HCT116 (cell line): ENCODE measurements at regions not wholly inside any gene's neighbourhood (a gene's known extent, or its start where the extent isn't known, plus 50 kb on each side); places are given as distances from the start of the nearest gene placed in this dataset.

Experiments
- CTCF ChIP-seq, 3 experiments: fragments of 200-600 bp in 1 of 3; sonication (generic) in 1 of 3; IDR thresholded peaks in 2 of 3; conservative IDR thresholded peaks in 1 of 3; 2 replicates each; pipeline ENCODE4 v1.5.1; 2012 to 2017; ENCODE audit warnings: low read depth in 2 of 3, low read length in 2 of 3, antibody characterized with exemption in 1 of 3, borderline replicate concordance in 1 of 3, control low read depth in 1 of 3, mild to moderate bottlenecking in 1 of 3, mixed read lengths in 1 of 3, mixed run types in 1 of 3, moderate library complexity in 1 of 3; ENCODE audit not compliant: insufficient read depth in 1 of 3
- EZH2 ChIP-seq: fragments of 200-600 bp; sonication (generic); IDR thresholded peaks from 2 replicates; pipeline ENCODE4 v1.6.1; 2017; ENCODE audit warnings: antibody characterized with exemption, mixed run types
- MAX ChIP-seq: IDR thresholded peaks from 2 replicates; pipeline ENCODE4 v1.6.1; 2012
- POLR2AphosphoS5 ChIP-seq: IDR thresholded peaks from 2 replicates; pipeline ENCODE4 v1.6.1; 2011; ENCODE audit warnings: mild to moderate bottlenecking, low read depth, low read length, moderate library complexity
- REST ChIP-seq: IDR thresholded peaks from 2 replicates; pipeline ENCODE4 v1.6.1; 2012; ENCODE audit warnings: low read depth
- YY1 ChIP-seq: IDR thresholded peaks from 2 replicates; pipeline ENCODE4 v1.6.1; 2011; ENCODE audit warnings: low read length, low read depth, moderate library complexity, mild to moderate bottlenecking; ENCODE audit not compliant: insufficient replicate concordance; ENCODE audit errors: extremely low read depth
- ZFX ChIP-seq: fragments of 450-650 bp; IDR thresholded peaks from 2 replicates; pipeline ENCODE4 v1.6.1; 2017

DNA sequence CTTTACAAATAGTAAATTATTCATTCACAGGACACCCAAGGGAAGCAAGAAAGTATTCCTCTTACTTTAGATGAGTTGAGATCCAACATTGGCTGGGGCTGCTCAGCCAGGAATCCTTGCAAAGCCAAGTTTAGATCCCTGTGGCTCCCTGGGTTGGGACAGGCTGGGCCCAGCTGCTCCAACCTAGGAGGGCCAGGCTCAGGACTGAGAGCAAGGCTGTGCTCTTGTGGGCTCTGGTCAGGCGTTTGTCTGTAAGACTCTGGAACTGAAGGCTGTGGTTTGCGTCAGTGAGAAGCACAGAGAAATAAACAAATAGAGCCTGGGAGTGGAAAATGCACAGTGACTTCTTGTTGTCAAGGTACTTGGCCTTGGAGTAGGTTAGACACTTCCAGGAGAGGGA, 53.2 kb upstream of the TMEM273 start:
- no peak for TF ChIP-seq MAX
- no peak for TF ChIP-seq POLR2AphosphoS5
- TF ChIP-seq CTCF (IDR thresholded peaks at IDR 0.05 in 2 of 3, conservative IDR thresholded peaks at IDR 0.05 in 1 of 3; ENCODE audit: borderline replicate concordance in 1 of 3, insufficient read depth in 1 of 3, low read depth in 2 of 3, low read length in 2 of 3) = no peak
- TF ChIP-seq YY1 = no peak
- no peak for TF ChIP-seq ZFX
- TF ChIP-seq REST = no peak
- TF ChIP-seq EZH2 = no peak
